Lower leg skin (tissue), 4 donors: ENCODE measurements at regions not wholly inside any gene's neighbourhood (a gene's known extent, or its start where the extent isn't known, plus 50 kb on each side); places are given as distances from the start of the nearest gene placed in this dataset.

Experiments
- DNase-seq, 2 donors: peaks; one replicate each; pipeline ENCODE4 v3.0.0-alpha.2; 2019; ENCODE audit warnings: low spot score in 2 of 2
- H3K4me3 ChIP-seq: fragments of 200-600 bp; sonication (generic); 2 replicates; pipeline ENCODE4 v1.5.1; 2017; ENCODE audit warnings: mild to moderate bottlenecking, low read depth; ENCODE audit not compliant: poor library complexity, severe bottlenecking
- POLR2A ChIP-seq, 2 donors: fragments of 450-650 bp; IDR thresholded peaks; one replicate each; pipeline ENCODE4 v1.6.1; 2016 to 2017; ENCODE audit warnings: antibody characterized with exemption in 2 of 2, mild to moderate bottlenecking in 1 of 2, moderate library complexity in 1 of 2
- WGBS, 2 donors: methylation state at CpG; one replicate each; pipeline ENCODE4 v1.1.5; 2018; 5-methylcytosine and 5-hydroxymethylcytosine counted together
- intact Hi-C: fragments of 100-400 bp; cut with DNase I; formaldehyde crosslinking; loops from one replicate; pipeline ENCODE4 v1.15.0; 2023; ENCODE audit warnings: low total_unique reads
- TF ChIP-seq, protein P1 (sequence below), 3 donors: fragments of 450-650 bp; IDR thresholded peaks; one replicate each; pipeline ENCODE4 v1.5.1; 2016; ENCODE audit warnings: antibody characterized with exemption in 3 of 3, mild to moderate bottlenecking in 3 of 3, moderate library complexity in 2 of 3

- DNase-seq: no peak
- intact Hi-C loops: no loop called here
- no peak overlapping the region for H3K4me3 ChIP-seq
- TF ChIP-seq, protein P1, sequence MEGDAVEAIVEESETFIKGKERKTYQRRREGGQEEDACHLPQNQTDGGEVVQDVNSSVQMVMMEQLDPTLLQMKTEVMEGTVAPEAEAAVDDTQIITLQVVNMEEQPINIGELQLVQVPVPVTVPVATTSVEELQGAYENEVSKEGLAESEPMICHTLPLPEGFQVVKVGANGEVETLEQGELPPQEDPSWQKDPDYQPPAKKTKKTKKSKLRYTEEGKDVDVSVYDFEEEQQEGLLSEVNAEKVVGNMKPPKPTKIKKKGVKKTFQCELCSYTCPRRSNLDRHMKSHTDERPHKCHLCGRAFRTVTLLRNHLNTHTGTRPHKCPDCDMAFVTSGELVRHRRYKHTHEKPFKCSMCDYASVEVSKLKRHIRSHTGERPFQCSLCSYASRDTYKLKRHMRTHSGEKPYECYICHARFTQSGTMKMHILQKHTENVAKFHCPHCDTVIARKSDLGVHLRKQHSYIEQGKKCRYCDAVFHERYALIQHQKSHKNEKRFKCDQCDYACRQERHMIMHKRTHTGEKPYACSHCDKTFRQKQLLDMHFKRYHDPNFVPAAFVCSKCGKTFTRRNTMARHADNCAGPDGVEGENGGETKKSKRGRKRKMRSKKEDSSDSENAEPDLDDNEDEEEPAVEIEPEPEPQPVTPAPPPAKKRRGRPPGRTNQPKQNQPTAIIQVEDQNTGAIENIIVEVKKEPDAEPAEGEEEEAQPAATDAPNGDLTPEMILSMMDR (IDR thresholded peaks at IDR 0.05): no peak
- no peak for TF ChIP-seq POLR2A (IDR thresholded peaks at IDR 0.05)
- 65 to 73% methylated on average over 5 of the region's 5 CpGs for WGBS, 2 donors
Measured at GRCh38 chr1:239706245-239706892, 320.0 kb downstream of the CHRM3 start.

DNA sequence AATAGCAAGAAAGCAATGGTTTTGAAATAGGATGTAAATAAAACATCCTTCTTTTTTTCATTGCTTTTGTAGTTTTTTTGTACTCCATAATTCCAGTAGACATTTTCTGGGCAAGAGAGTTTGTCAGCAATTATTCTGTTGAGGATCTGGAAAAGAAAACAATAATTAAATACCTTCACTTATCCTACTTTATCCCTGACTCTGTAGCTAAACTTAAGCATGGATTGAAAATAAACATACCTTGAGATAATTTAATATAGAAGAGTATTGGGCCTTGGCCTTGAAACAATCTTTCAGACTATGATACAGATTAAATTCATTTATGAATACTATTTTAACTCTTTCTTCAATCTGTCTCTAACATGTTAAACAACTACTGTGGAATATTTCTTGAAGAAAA is 321.2 kb downstream of the CHRM3 start:
- intact Hi-C loops: no loop called here
- TF ChIP-seq, protein P1 (IDR thresholded peaks at IDR 0.05): no peak
- no peak for TF ChIP-seq POLR2A (IDR thresholded peaks at IDR 0.05)
- DNase-seq: no peak
- H3K4me3 ChIP-seq: no peak overlapping the region

DNA sequence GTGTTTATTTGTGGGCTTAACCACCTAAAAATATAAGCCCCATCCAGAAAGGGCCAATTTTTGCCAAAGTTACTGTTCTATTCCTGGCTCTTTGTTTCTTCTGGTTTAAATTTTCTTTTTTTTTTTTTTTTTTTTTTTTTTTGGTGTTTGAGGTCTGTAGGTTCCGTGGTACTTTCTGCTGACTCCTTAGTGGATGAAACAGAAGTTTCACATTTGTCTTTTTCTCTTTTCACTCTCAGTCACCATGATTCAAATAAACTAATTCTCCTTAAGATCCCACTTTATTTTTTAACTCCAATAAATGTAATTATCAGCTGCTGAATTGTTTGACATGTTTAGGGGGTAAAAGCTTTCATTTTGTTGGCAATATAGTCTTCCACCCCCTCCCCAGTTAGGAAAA is 322.3 kb downstream of the CHRM3 start:
- intact Hi-C loops: no loop called here
- no peak overlapping the region for H3K4me3 ChIP-seq
- TF ChIP-seq, protein P1 (IDR thresholded peaks at IDR 0.05): no peak
- TF ChIP-seq POLR2A (IDR thresholded peaks at IDR 0.05): no peak
- WGBS, 2 donors: 82 to 83% methylated on average over 1 of the region's 1 CpG
- no peak for DNase-seq

DNA sequence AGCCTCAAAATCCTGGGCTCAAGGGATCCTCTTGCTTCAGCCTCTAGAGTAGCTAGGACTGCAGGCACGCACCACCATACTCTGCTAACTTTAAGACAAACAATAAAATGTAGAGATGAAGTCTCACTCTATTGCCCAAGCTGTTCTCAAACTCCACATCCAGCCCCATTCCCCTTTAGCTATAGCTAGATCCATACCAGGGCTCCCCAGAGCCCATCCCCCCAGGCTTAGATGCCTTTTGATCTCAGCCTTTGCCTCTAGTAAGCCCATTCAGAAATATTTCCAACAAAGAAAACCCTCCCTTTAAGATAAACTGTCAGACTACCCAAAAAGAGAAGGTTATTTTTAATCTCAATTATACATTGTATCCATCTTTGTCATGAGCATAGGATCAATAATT is 325.4 kb downstream of the CHRM3 start:
- WGBS, 2 donors: 88 to 96% methylated on average over 1 of the region's 1 CpG
- intact Hi-C loops: no loop called here

GRCh38 chr1:239717097-239717917 is 330.9 kb downstream of the CHRM3 start:
- intact Hi-C loops: no loop called here
- no peak for TF ChIP-seq POLR2A (IDR thresholded peaks at IDR 0.05)
- TF ChIP-seq, protein P1 (IDR thresholded peaks at IDR 0.05): no peak
- DNase-seq: no peak
- 65 to 67% methylated on average over 8 of the region's 8 CpGs for WGBS, 2 donors
- no peak overlapping the region for H3K4me3 ChIP-seq

More for the DNA sequence above, 325.4 kb downstream of the CHRM3 start:
- H3K4me3 ChIP-seq: no peak overlapping the region
- TF ChIP-seq POLR2A (IDR thresholded peaks at IDR 0.05): no peak
- TF ChIP-seq, protein P1 (IDR thresholded peaks at IDR 0.05): no peak
- no peak for DNase-seq
